ENCODE measurements at regions not wholly inside any gene's neighbourhood (a gene's known extent, or its start where the extent isn't known, plus 50 kb on each side); places are given as distances from the start of the nearest gene placed in this dataset.

- DNase-seq = no peak
These were observed 400.2 kb upstream of the GOLIM4 start for GRCh38 chr3:168495932-168496331.

GRCh38 chr3:168495270-168495669 lies 399.5 kb upstream of the GOLIM4 start:
- no peak for DNase-seq

- DNase-seq = no peak
These were observed 397.9 kb upstream of the GOLIM4 start for GRCh38 chr3:168493412-168494205.

GRCh38 chr3:168490981-168491380 lies 395.3 kb upstream of the GOLIM4 start:
- DNase-seq = no peak

GRCh38 chr3:168489301-168489700 lies 393.6 kb upstream of the GOLIM4 start:
- no peak for DNase-seq

GRCh38 chr3:168485936-168486335 lies 390.2 kb upstream of the GOLIM4 start:
- no peak for DNase-seq

GRCh38 chr3:168476360-168476980 lies 380.7 kb upstream of the GOLIM4 start:
- DNase-seq = peak; percentile 86

GRCh38 chr3:168475704-168476103 lies 380.0 kb upstream of the GOLIM4 start:
- peak; percentile 93 for DNase-seq

GRCh38 chr3:168473334-168473890 lies 377.7 kb upstream of the GOLIM4 start:
- DNase-seq = no peak

GRCh38 chr3:168472783-168473182 lies 377.1 kb upstream of the GOLIM4 start:
- no peak for DNase-seq

GRCh38 chr3:168470380-168470779 lies 374.7 kb upstream of the GOLIM4 start:
- peak; percentile 45 for DNase-seq

GRCh38 chr3:168469436-168469835 lies 373.7 kb upstream of the GOLIM4 start:
- no peak for DNase-seq

GRCh38 chr3:168467115-168467714 lies 371.5 kb upstream of the GOLIM4 start:
- peak; percentile 46 for DNase-seq

- DNase-seq = no peak
These were observed 366.1 kb upstream of the GOLIM4 start for GRCh38 chr3:168461793-168462192.

- DNase-seq = no peak
These were observed 363.6 kb upstream of the GOLIM4 start for GRCh38 chr3:168459226-168459784.

GRCh38 chr3:168457954-168458539 lies 362.3 kb upstream of the GOLIM4 start:
- no peak for DNase-seq

GRCh38 chr3:168455814-168456213 lies 360.1 kb upstream of the GOLIM4 start:
- no peak for DNase-seq

- no peak for DNase-seq
These were observed 357.9 kb upstream of the GOLIM4 start for GRCh38 chr3:168453623-168454022.

GRCh38 chr3:168443965-168444364 lies 348.2 kb upstream of the GOLIM4 start:
- no peak for DNase-seq

GRCh38 chr3:168442502-168442901 lies 346.8 kb upstream of the GOLIM4 start:
- DNase-seq = no peak

- DNase-seq = no peak
These were observed 340.6 kb upstream of the GOLIM4 start for GRCh38 chr3:168436245-168436724.

- DNase-seq = no peak
These were observed 335.8 kb upstream of the GOLIM4 start for GRCh38 chr3:168431491-168431890.
